ENCODE measurements at regions not wholly inside any gene's neighbourhood (a gene's known extent, or its start where the extent isn't known, plus 50 kb on each side); places are given as distances from the start of the nearest gene placed in this dataset.

DNA sequence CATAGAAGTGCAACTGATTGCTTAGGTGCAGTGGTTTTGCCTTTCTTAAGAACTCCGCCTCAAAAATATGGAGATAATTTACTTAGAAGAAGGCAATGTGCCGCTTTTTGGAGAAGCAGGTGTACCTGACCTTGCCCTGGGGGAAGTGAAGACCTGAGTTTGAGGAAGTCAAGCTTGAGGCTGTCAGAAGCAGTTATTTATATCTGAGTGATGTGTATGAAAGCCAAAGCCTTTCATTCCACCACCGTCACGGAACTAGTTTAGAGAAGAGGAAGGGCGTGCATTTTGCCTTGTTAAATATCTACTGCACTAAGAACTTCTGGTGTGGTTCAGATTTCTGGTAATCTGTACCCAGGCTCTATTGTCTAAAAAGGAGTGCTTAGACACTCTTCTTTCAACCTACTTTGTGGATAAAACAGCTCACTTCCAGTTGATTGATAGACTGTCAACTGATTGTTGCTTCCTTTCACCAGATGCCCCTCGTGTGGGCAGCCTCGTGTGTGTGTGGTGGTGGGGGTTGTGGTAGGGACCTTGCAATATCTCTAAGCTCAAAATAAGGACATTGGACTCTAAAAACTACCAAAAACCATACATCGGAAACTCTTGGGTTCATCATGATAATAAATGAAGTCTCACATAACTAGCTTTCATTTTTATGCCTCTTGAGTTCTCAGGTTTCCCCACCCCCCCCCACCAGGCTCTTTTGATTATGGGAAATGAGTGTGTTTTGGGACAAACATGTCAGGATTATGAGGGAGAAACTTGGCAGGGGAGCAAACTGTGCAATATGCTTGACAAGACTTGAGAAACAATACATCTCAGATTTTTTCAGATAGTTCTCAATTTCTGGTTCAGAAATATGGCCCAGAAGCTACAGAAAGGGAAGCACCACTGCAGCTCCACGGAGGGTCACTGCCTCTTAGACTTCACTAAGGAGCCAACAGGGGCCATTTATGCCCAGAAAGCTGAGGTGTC is 78.6 kb downstream of the ARF6 start:
- DNase-seq, result no peak

- DNase-seq, result peak; percentile 45
These were observed 79.3 kb downstream of the ARF6 start for GRCh38 chr14:49972131-49972671.

DNA sequence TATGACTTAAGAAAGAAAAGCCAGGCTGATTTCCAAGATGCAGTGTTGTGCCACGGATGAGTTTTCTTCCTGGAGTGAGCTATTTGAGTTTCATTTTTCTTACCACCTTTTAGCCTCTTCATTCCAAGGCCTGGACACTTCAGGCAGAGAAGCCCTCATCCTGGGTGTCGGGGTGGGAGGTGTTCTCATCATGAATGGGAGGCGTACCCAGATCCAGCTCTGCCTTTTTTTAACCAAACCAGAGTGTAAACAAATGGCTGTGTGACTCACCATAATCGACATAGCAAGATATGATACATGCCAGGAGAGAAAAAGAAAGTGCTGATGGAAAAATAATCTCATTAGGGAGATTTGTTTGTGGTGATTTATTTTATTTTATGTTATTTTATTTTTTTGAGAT is 79.9 kb downstream of the ARF6 start:
- no peak for DNase-seq

DNA sequence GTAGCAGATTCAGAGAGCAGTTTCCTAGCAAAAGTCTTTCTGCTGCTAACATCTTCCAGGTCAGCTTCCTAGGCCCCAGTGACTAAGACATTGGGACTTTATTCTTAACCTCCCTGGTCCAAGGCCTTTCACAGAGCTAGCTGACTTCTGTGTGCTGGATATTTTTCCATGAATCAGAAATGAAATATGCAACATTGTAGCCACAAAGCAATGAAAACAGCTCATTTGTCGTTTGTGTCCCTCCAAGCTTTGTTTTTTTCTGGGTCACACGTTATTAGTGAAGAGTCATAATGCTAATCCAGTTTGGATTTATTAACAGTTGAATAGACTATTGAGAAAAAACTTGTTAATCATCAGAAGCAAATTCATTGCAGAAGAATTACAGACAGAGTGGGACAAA is 82.4 kb downstream of the ARF6 start:
- no peak for DNase-seq

- DNase-seq, result no peak
These were observed 82.9 kb downstream of the ARF6 start for GRCh38 chr14:49975799-49976198.

GRCh38 chr14:49977126-49977841 is 84.4 kb downstream of the ARF6 start:
- no peak for DNase-seq

GRCh38 chr14:49980027-49980426 is 87.1 kb downstream of the ARF6 start:
- DNase-seq, result no peak

DNA sequence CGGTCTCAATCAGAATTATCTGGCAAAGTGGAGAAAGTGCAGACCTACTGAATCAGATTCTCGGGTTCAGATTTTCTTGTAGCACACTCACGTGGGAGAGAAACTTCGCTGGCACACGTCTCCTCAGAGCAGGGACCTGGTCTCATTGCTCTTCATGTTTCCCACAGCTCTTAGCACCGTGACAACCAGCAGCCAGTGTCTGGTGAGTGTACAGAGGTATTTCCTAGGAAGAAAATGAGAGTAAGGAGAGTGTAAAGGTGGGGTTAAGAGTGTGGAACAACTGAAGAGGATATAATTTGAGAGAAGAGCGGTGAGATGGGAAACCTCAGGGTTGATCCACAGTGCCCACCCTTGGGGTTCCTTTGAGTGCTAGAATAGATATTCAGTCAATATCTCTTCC is 89.2 kb downstream of the ARF6 start:
- DNase-seq, result no peak

DNA sequence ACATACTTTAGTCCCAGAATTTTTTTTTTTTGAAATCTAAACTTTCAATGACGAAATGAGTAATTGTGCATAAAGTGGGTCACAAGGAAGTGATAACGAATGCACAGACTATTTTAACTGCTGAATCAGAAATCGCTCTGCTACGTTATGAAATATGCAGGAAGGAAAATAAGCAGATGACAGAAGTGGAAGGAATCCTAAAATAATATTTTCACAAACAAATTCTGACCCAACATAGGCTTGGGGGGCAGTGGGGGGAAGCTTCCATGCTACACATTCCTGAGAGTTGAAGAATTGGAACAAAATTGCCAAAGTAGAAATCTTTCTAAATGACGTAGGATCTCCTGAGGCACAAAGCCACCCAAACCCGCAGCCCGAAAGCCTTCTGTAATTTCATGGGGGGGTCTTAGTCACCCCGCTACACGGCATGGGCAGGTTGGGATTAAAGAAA is 89.6 kb downstream of the ARF6 start:
- no peak for DNase-seq

DNA sequence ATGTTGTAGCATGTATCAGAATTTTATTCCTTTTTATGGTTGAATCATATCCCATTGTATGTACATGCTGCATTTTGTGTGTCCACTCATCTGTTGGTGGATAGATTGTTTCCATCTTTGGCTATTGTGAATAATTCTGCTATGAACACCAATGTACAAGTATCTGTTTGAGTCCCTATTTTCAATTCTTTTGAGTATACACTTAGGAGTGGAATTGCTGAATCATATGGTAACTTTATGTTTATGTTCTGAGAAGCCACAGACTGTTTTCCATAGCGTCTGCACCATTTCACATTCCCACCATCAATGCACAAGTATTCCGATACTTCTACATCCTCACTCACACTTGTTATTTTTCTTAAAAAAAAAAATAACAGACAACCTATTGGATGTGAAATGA is 91.5 kb downstream of the ARF6 start:
- DNase-seq, result no peak

DNA sequence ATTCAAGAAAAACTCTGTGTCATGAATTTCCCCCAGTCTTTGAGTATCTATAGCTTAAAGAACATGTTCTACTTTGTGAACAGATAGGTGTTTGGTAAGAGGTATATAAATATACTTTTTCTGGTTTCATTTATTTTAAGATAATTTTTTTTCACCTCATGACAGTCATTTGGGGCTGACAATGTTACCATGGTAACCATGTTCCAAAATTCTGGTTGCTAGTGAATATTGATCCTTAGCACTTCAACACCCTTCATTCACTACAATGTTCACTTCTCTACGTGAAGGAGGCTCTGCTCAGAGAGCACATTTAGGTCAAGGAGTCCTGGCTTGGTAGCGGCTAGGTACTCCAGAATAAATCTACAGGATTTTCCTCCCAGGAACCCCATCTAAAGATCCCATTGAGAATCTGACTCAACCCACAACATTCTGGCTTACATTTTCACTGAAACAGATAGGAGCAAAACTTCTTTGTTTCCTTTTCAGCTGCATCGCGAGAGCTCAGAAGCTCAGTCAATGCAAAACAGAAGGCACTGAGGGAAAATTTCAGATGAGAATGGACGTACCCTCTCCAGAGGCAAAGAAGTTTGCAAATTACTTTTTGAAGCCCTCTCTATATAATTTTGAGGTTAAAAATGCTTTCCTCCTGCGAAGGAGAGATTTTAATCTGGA is 93.6 kb downstream of the ARF6 start:
- no peak for DNase-seq

- DNase-seq, result no peak
These were observed 95.5 kb downstream of the ARF6 start for GRCh38 chr14:49988080-49988990.

DNA sequence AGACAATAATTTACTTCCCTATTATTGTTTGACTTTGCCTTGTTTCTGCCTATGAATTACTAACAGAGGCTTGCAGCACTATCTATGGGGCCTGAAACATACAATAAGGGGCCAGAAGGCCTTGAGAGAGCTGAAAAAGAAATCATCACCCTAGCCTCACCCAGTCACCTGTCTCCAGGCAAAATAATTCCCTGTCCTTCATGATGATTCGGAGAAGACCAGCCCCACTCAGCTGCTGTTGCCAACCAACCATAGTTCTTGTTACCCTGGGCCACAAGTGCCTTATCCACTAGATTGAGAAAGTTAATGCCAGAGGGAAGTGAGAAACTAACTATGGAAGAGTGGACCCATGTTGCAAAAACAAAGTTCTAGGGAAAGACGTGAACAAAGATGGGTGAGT is 97.1 kb downstream of the ARF6 start:
- no peak for DNase-seq

- no peak for DNase-seq
These were observed 98.6 kb downstream of the ARF6 start for GRCh38 chr14:49991491-49991890.

- DNase-seq, result no peak
These were observed 99.2 kb downstream of the ARF6 start for GRCh38 chr14:49992036-49992435.

- DNase-seq, result no peak
These were observed 99.6 kb downstream of the ARF6 start for GRCh38 chr14:49992448-49992847.

GRCh38 chr14:49992901-49993339 is 100.0 kb downstream of the ARF6 start:
- no peak for DNase-seq

GRCh38 chr14:49993565-49993964 is 100.7 kb downstream of the ARF6 start:
- DNase-seq, result no peak

- DNase-seq, result no peak
These were observed 102.2 kb downstream of the ARF6 start for GRCh38 chr14:49994951-49995561.

GRCh38 chr14:49997991-49998390 is 105.1 kb downstream of the ARF6 start:
- DNase-seq, result peak; percentile 9

DNA sequence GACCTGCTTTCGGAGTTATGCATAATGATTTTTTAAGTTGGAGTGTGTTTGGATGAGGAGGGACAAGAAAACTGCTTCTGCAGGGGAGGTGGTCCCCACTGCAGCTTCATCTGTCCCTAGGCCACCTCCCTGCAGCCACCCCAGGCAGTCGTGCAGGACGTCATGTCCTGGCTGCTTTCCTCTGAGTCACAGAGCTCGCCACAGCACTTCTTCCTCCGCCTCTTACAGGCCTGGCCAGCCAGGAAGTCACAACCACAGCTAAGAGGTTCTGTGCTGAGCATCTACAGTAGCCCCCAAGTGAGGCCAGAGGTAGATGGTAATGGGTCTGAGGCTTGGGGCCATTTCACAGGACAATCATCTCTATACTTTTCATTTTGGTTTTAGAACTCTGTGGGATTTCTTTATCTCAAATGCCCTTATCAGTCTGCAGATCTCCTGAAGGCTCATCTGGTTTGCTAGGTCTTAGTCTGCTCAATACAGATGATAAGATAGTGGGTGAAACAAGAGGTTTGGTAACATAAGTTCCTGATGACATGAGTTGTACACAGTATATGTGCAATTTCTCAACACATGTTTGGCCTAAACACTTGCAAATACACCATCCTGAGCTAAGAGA is 106.4 kb downstream of the ARF6 start:
- DNase-seq, result no peak

Data from NCI-H2171 (cell line).